ENCODE measurements at regions not wholly inside any gene's neighbourhood (a gene's known extent, or its start where the extent isn't known, plus 50 kb on each side); places are given as distances from the start of the nearest gene placed in this dataset.

DNA sequence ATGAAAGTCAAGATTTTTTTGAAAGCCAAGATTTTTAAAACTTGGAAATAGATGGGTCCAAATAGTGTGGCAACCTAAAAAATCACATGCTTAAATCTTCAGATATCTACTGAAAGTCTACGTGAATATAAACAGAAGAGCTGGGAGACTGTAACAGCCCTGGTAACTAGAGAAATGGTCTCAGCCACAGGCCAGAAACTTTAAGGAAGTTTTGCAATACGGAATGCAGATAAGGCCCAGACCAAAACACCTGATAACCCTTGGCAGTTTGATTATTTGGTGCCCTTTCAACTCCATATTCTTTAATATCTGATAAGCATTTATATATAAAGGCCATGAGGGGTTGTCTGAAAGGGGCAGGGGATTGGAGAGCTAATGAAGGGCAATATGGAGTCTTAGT lies 537.3 kb upstream of the TGFBR2 start:
- peaks cover 3% of the 10 kb centered on the region for H3K27me3 Mint-ChIP-seq
- no peaks in the 10 kb centered on the region for H3K9me3 Mint-ChIP-seq
- ChIA-PET POLR2A (interaction anchor here (0.6 kb wide), 1 partner anchor 369 kb away, joined by 3 read pairs; no protein-coding TSS in a partner anchor), CTCF (no interaction called here)
- no peak overlapping the region for H3K27ac Mint-ChIP-seq
- no peak for DNase-seq
- no peaks in the 10 kb centered on the region for H3K36me3 Mint-ChIP-seq (ENCODE audit: low read depth)
- H3K4me3 Mint-ChIP-seq = no peak overlapping the region
- H3K4me1 Mint-ChIP-seq = no peaks in the 10 kb centered on the region

- Mint-ChIP-seq H3K4me3 (no peak overlapping the region), H3K27ac (no peak overlapping the region), H3K9me3 (no peaks in the 10 kb centered on the region), H3K36me3 (ENCODE audit: low read depth) (no peaks in the 10 kb centered on the region), H3K27me3 (no peaks in the 10 kb centered on the region), H3K4me1 (no peaks in the 10 kb centered on the region)
- POLR2A ChIA-PET = no interaction called here
- CTCF ChIA-PET = no interaction called here
- DNase-seq = no peak
These were observed 533.4 kb upstream of the TGFBR2 start for GRCh38 chr3:30073040-30073439.

- POLR2A ChIA-PET = no interaction called here
- no peak overlapping the region for H3K4me3 Mint-ChIP-seq
- H3K27ac Mint-ChIP-seq = no peak overlapping the region
- H3K4me1 Mint-ChIP-seq = no peaks in the 10 kb centered on the region
- H3K27me3 Mint-ChIP-seq = no peaks in the 10 kb centered on the region
- no peak for DNase-seq
- H3K9me3 Mint-ChIP-seq = no peaks in the 10 kb centered on the region
- CTCF ChIA-PET = interaction anchor here (1.0 kb wide), 1 partner anchor 678 kb away, joined by 3 read pairs; no protein-coding TSS in a partner anchor
- no peaks in the 10 kb centered on the region for H3K36me3 Mint-ChIP-seq (ENCODE audit: low read depth)
These were observed 532.8 kb upstream of the TGFBR2 start for GRCh38 chr3:30073622-30074021.

- Mint-ChIP-seq H3K4me3 (no peak overlapping the region), H3K36me3 (ENCODE audit: low read depth) (no peaks in the 10 kb centered on the region), H3K9me3 (no peaks in the 10 kb centered on the region), H3K27ac (no peak overlapping the region), H3K27me3 (no peaks in the 10 kb centered on the region), H3K4me1 (no peaks in the 10 kb centered on the region)
- ChIA-PET POLR2A (no interaction called here), CTCF (no interaction called here)
- no peak for DNase-seq
These were observed 530.9 kb upstream of the TGFBR2 start for GRCh38 chr3:30075514-30075913.

DNA sequence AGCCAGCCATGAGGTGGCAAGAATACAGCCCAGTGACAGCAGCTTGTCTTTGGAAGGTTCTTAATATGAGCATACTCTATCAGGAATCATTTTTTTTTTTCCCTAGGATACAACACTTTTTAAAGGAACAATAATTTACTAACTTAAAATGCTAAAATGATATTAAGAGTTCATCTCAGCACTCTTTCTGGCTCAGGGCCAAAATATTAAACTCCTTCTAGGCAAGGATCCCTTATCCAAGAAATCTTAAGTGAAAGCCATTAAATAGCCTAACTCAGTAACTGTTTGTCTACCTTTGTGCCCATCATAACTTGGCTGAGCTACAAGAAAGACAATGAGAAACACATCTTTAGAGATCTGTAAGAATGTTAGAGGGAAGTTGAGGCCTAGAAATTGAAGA lies 529.5 kb upstream of the TGFBR2 start:
- no peaks in the 10 kb centered on the region for H3K27me3 Mint-ChIP-seq
- no peak overlapping the region for H3K4me3 Mint-ChIP-seq
- H3K4me1 Mint-ChIP-seq = no peaks in the 10 kb centered on the region
- ChIA-PET CTCF (no interaction called here), POLR2A (interaction anchor here (0.6 kb wide), 1 partner anchor 19 kb away, joined by 4 read pairs; no protein-coding TSS in a partner anchor)
- no peak overlapping the region for H3K27ac Mint-ChIP-seq
- no peak for DNase-seq
- no peaks in the 10 kb centered on the region for H3K36me3 Mint-ChIP-seq (ENCODE audit: low read depth)
- no peaks in the 10 kb centered on the region for H3K9me3 Mint-ChIP-seq

DNA sequence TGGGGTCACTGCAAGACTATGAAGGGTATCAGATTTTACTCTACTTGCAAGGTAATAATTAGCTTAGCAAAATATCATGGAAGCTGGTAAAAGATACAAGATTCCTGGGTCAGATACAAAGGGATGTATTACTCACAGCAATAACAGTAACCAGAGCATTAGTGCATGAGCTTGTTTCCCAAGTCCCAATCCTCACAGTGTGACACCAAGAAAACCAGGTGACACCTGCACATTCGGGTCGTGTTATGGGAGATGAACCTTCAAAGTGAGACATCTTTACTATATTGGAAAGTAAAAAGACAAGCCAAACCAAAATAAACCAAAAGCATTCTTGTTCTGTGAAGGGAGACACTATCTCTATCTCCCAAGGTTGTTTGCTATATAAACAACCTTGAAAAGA lies 528.7 kb upstream of the TGFBR2 start:
- DNase-seq = no peak
- Mint-ChIP-seq H3K4me3 (no peak overlapping the region), H3K27ac (no peak overlapping the region), H3K4me1 (no peaks in the 10 kb centered on the region), H3K27me3 (peaks cover 4% of the 10 kb centered on the region), H3K36me3 (ENCODE audit: low read depth) (no peaks in the 10 kb centered on the region), H3K9me3 (no peaks in the 10 kb centered on the region)
- ChIA-PET CTCF (no interaction called here), POLR2A (no interaction called here)

- H3K27ac Mint-ChIP-seq = no peak overlapping the region
- DNase-seq = no peak
- H3K36me3 Mint-ChIP-seq (ENCODE audit: low read depth) = no peaks in the 10 kb centered on the region
- POLR2A ChIA-PET = no interaction called here
- CTCF ChIA-PET = no interaction called here
- no peaks in the 10 kb centered on the region for H3K9me3 Mint-ChIP-seq
- peaks cover 4% of the 10 kb centered on the region for H3K27me3 Mint-ChIP-seq
- no peaks in the 10 kb centered on the region for H3K4me1 Mint-ChIP-seq
- H3K4me3 Mint-ChIP-seq = no peak overlapping the region
These were observed 527.7 kb upstream of the TGFBR2 start for GRCh38 chr3:30078736-30079135.

DNA sequence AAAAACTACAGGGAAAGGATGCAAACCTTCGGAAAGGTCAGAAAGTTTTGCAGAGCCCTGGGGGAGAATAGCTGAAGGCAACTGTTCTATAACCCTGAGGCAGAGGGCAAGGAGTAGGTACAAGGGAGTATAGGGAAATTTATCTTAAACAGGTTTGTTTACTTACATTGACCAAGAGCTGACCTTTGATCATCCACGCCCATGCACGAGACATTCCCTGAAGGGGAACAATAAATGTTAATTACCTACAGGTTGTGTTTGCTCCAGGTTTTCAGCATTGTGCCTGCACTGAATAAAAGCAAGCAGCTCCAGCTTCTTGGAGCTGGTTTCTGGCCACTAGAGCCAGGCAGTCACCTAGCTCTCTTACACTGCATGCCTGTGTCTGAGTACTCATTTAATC lies 524.5 kb upstream of the TGFBR2 start:
- peaks cover 8% of the 10 kb centered on the region for H3K27me3 Mint-ChIP-seq
- no peak overlapping the region for H3K4me3 Mint-ChIP-seq
- H3K27ac Mint-ChIP-seq = no peak overlapping the region
- H3K9me3 Mint-ChIP-seq = no peaks in the 10 kb centered on the region
- DNase-seq = no peak
- no peaks in the 10 kb centered on the region for H3K4me1 Mint-ChIP-seq
- H3K36me3 Mint-ChIP-seq (ENCODE audit: low read depth) = no peaks in the 10 kb centered on the region
- ChIA-PET CTCF (interaction anchor here (1.6 kb wide), 2 partner anchors 39 to 70 kb away, joined by 4 read pairs; no protein-coding TSS in a partner anchor), POLR2A (no interaction called here)

DNA sequence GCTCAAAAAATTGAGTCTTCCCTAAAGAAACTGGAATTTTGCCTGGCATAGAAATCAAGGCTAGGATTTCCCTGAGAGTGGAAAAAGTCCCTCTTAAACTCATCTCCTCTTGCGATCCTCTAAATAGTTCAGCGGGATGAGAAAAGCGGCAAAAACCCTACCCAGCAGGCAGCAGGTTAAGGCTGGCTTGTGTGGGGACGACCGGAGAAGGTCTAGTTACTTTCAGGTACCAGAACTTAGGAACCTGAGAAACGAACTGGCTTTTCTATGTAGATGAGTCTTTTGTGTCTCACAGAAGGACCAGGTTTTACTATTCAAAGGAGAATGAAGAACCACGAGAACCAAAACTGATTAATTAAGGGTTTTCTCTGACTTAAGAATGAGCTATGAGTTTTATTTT lies 523.7 kb upstream of the TGFBR2 start:
- Mint-ChIP-seq H3K27me3 (peaks cover 8% of the 10 kb centered on the region), H3K4me1 (no peaks in the 10 kb centered on the region), H3K9me3 (no peaks in the 10 kb centered on the region), H3K27ac (no peak overlapping the region), H3K36me3 (ENCODE audit: low read depth) (no peaks in the 10 kb centered on the region), H3K4me3 (no peak overlapping the region)
- POLR2A ChIA-PET = no interaction called here
- DNase-seq = no peak
- CTCF ChIA-PET = interaction anchor here (1.6 kb wide), 2 partner anchors 40 to 70 kb away, joined by 4 read pairs; no protein-coding TSS in a partner anchor

- Mint-ChIP-seq H3K4me3 (no peak overlapping the region), H3K36me3 (ENCODE audit: low read depth) (no peaks in the 10 kb centered on the region), H3K9me3 (no peaks in the 10 kb centered on the region), H3K27me3 (peaks cover 8% of the 10 kb centered on the region), H3K27ac (no peak overlapping the region), H3K4me1 (no peaks in the 10 kb centered on the region)
- POLR2A ChIA-PET = no interaction called here
- no peak for DNase-seq
- CTCF ChIA-PET = interaction anchor here (1.6 kb wide), 2 partner anchors 40 to 71 kb away, joined by 4 read pairs; no protein-coding TSS in a partner anchor
These were observed 523.1 kb upstream of the TGFBR2 start for GRCh38 chr3:30083315-30083714.

GRCh38 chr3:30084316-30084715 lies 522.1 kb upstream of the TGFBR2 start:
- Mint-ChIP-seq H3K27ac (no peak overlapping the region), H3K9me3 (no peaks in the 10 kb centered on the region), H3K4me3 (no peak overlapping the region), H3K27me3 (peaks cover 8% of the 10 kb centered on the region), H3K4me1 (no peaks in the 10 kb centered on the region), H3K36me3 (ENCODE audit: low read depth) (no peaks in the 10 kb centered on the region)
- ChIA-PET POLR2A (no interaction called here), CTCF (interaction anchor here (0.7 kb wide), 1 partner anchor 672 kb away, joined by 3 read pairs; no protein-coding TSS in a partner anchor)
- no peak for DNase-seq

GRCh38 chr3:30084971-30085403 lies 521.4 kb upstream of the TGFBR2 start:
- H3K27me3 Mint-ChIP-seq = peaks cover 8% of the 10 kb centered on the region
- H3K9me3 Mint-ChIP-seq = no peaks in the 10 kb centered on the region
- POLR2A ChIA-PET = no interaction called here
- H3K36me3 Mint-ChIP-seq (ENCODE audit: low read depth) = no peaks in the 10 kb centered on the region
- CTCF ChIA-PET = no interaction called here
- no peak overlapping the region for H3K4me3 Mint-ChIP-seq
- no peak for DNase-seq
- no peak overlapping the region for H3K27ac Mint-ChIP-seq
- no peaks in the 10 kb centered on the region for H3K4me1 Mint-ChIP-seq

DNA sequence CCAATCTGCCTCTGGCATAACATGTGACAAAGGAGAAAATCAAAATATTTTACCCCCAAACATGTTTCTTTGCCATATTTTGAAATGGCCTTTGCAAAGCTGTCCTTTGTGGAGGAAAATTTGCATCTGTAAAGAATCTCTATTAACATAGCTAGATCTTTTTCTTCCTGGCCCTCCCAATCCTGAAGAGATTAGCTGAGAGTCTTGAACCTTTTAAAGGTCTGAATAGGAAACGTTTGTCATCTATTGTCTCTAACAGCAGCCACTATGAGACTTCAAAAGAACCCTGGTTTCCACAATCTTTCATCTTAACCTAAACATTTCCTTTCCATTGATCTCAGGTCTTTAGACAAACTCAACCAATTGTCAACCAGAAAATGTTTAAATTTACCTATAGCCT lies 520.9 kb upstream of the TGFBR2 start:
- Mint-ChIP-seq H3K9me3 (no peaks in the 10 kb centered on the region), H3K4me1 (no peaks in the 10 kb centered on the region), H3K36me3 (ENCODE audit: low read depth) (no peaks in the 10 kb centered on the region), H3K27ac (no peak overlapping the region), H3K27me3 (peaks cover 8% of the 10 kb centered on the region), H3K4me3 (no peak overlapping the region)
- DNase-seq = no peak
- POLR2A ChIA-PET = no interaction called here
- CTCF ChIA-PET = no interaction called here

- CTCF ChIA-PET = no interaction called here
- POLR2A ChIA-PET = no interaction called here
- Mint-ChIP-seq H3K4me1 (no peaks in the 10 kb centered on the region), H3K9me3 (no peaks in the 10 kb centered on the region), H3K27me3 (peaks cover 1% of the 10 kb centered on the region), H3K4me3 (no peak overlapping the region), H3K27ac (no peak overlapping the region), H3K36me3 (ENCODE audit: low read depth) (no peaks in the 10 kb centered on the region)
- no peak for DNase-seq
These were observed 514.7 kb upstream of the TGFBR2 start for GRCh38 chr3:30091686-30092085.
